Right forelimb (tissue), 1 donor: ENCODE measurements at regions not wholly inside any gene's neighbourhood (a gene's known extent, or its start where the extent isn't known, plus 50 kb on each side); places are given as distances from the start of the nearest gene placed in this dataset.
"Not testable (repeated sequence)": the region's sequence is repeated elsewhere in the genome, so short reads cannot be mapped to it uniquely, and the experiment has no call there.

Experiments
- DNase-seq: peaks from one replicate; pipeline ENCODE4 v3.0.0-alpha.2; 2018

GRCh38 chr6:81228912-81229555, 523.4 kb downstream of the TENT5A start:
- DNase-seq: no peak

- DNase-seq: no peak
Measured at GRCh38 chr6:81226957-81227356, 525.5 kb downstream of the TENT5A start.

GRCh38 chr6:81216668-81217067, 535.8 kb downstream of the TENT5A start:
- no peak for DNase-seq

GRCh38 chr6:81215092-81215432, 537.4 kb downstream of the TENT5A start:
- DNase-seq: no peak

GRCh38 chr6:81214414-81215091, 537.9 kb downstream of the TENT5A start:
- DNase-seq: no peak

- no peak for DNase-seq
Measured at GRCh38 chr6:81204731-81205130, 547.8 kb downstream of the TENT5A start.

- DNase-seq: no peak
Measured at GRCh38 chr6:81194374-81194773, 558.1 kb downstream of the TENT5A start.

- DNase-seq: no peak
Measured at GRCh38 chr6:81172056-81172740, 580.3 kb downstream of the TENT5A start.

- DNase-seq: no peak
Measured at GRCh38 chr6:81169166-81169565, 583.3 kb downstream of the TENT5A start.

- no peak for DNase-seq
Measured at GRCh38 chr6:81166770-81167169, 585.7 kb downstream of the TENT5A start.

- no peak for DNase-seq
Measured at GRCh38 chr6:81158956-81159355, 593.5 kb downstream of the TENT5A start.

- DNase-seq: no peak
Measured at GRCh38 chr6:81148751-81149150, 603.7 kb downstream of the TENT5A start.

GRCh38 chr6:81145506-81145905, 607.0 kb downstream of the TENT5A start:
- DNase-seq: no peak

GRCh38 chr6:81144346-81144745, 608.1 kb downstream of the TENT5A start:
- DNase-seq: no peak

GRCh38 chr6:81138236-81138635, 614.2 kb downstream of the TENT5A start:
- DNase-seq: no peak

GRCh38 chr6:81130969-81131368, 621.5 kb downstream of the TENT5A start:
- DNase-seq: no peak

- no peak for DNase-seq
Measured at GRCh38 chr6:81130061-81130460, 622.4 kb downstream of the TENT5A start.

GRCh38 chr6:81128671-81129070, 623.8 kb downstream of the TENT5A start:
- DNase-seq: no peak

- no peak for DNase-seq
Measured at GRCh38 chr6:81126150-81126549, 626.3 kb downstream of the TENT5A start.

- no peak for DNase-seq
Measured at GRCh38 chr6:81120280-81120679, 632.2 kb downstream of the TENT5A start.

- no peak for DNase-seq
Measured at GRCh38 chr6:81105998-81106397, 646.5 kb downstream of the TENT5A start.

- no peak for DNase-seq
Measured at GRCh38 chr6:81098109-81098814, 654.2 kb downstream of the TENT5A start.

GRCh38 chr6:81096464-81096863, 656.0 kb downstream of the TENT5A start:
- DNase-seq: not testable (repeated sequence)

GRCh38 chr6:81093051-81093450, 659.4 kb downstream of the TENT5A start:
- no peak for DNase-seq
